ENCODE measurements at regions not wholly inside any gene's neighbourhood (a gene's known extent, or its start where the extent isn't known, plus 50 kb on each side); places are given as distances from the start of the nearest gene placed in this dataset.
"Not testable (repeated sequence)": the region's sequence is repeated elsewhere in the genome, so short reads cannot be mapped to it uniquely, and the experiment has no call there.

DNA sequence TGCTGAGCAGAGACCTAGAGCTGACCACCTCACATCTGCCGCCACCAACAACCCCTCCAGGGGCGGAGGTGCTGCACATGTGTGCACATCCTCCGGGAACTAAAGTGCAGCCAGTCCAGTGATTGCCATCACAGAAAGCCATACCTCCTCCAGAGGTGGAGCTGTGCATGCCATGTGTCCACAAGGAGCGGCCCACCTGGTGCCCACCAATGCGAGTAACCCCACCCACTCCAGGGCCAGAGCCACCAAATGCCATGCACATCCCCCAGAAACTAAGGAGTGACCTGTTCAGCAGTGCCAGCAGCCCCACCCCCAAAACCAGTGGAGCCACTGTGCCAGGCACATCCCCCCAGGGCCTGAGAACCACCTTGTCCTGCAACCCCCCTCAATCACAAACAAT is 557.9 kb downstream of the UQCRFS1 start:
- no peak for DNase-seq

DNA sequence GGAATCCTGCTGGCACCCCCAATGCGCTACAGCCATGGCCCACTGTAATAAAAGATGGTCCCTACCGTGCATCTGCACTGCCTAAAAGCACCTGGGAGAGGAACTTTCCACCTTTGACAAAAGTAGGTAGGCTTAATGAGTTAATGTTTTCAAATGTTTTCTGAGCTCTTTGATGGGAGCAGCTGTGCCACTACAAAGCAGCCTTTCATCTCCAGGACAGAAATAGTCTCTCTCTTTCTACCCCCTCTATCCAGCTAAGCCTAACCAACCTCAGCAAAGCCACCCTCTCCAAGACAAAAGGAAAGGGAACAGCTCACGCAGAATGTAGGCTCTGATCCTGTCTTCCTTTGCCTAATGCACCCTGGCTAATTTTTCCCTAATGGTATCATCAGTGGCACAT is 560.2 kb downstream of the UQCRFS1 start:
- no peak for DNase-seq

DNA sequence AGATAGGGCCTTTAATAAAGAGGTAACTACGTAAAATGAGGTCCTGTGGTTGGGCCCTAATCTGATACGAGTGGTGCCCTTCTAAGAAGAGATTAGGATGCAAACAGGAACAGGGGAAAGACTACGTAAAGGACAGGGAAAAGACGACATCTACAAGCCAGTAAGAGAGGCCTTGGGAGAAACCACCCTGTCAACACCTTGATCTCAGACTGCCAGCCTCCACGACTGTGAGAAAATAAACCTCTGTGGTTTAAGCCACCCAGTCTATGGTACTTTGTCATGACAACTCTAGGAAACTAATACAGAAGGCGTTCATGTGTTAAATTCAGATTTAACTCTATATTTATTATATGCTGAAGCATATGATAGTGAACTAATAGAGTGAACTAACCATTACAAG is 566.3 kb downstream of the UQCRFS1 start:
- DNase-seq: no peak

DNA sequence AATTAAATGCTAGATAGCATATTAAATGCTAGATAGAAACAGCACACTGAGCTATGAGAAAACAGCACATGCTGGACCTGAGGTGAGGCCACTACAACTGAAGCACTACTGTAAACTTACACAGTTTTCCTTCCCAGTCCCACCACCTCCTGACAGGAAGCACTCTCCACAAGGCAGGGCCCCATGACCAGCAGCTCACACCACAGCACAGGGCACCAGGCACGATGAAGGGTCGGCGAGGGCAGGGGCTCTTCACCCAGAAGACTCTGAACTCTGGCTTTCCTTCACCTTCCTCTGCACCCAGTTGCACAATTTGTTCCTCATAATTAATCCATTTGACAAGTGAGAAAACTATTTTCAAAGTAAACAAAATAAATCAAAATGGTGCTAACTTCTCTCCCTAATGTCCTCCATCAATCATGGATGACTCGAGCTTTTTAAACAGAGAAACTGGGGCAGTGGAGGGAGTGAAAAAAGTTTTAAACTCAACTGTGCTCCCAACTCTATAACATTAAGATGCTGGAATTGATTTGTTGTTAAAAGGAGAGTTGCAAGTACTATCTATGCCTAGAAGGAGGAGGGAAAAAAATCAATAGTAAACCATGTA is 568.7 kb downstream of the UQCRFS1 start:
- no peak for DNase-seq

DNA sequence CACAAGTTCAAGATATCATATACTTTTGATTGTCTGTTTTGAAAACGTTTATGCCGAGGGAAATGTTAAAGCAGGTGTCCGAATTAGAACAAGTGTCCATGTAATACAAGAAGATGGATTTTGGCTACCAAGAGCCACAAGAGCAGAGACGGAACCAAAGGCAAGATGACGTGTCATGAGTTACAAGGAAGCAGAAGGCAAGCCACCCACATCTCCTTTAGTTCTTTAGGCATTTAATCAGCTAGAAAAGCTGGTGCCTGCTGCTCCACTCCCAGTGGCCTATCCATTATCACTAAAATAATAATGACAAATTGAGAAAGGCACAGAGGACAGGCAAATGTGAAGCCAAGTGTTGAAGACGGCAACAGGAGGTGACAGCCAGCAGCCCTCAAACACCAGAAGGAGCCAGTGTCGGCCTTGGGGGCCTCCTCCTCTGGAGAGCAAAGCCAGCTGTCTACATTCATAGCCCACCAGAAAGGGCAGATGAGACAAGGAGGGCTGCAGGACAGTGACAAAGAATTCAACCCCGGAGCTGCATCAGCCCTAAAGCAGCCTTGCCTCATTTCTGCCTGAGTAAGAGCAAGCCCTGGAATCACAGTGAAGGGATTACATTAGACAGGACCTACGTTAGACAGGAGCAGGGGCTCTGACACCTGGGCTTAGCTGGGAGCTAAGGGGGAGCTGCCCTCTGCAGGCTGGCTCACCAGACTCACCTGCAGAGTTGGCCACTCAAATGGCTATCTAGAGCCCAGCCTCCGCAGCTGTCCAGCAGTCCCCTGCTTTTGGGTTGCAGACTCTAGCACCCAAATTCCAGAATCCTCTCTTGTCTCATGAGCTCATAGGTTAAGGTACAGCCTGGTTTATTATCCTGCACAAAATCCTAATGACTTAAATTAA is 569.9 kb downstream of the UQCRFS1 start:
- DNase-seq: no peak

DNA sequence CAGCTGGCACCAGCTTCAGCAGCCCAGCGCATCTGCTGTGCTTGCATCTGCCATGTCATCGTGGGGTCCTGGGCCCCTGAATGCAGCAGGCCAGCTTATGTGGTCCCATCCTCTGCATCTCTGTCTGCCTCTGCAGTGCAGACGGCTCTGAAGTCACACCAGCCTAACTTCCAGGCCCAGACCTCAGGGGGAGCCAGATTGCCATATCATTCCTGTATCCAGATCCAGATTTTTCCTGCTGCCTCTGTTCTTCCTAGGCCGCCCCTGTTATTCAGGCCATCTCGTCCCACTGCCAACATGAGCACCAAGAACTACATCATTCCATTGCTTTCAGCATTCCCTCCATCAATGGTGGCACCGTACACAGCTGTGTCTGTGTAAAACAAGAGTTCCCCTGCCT is 571.6 kb downstream of the UQCRFS1 start:
- DNase-seq: no peak

DNA sequence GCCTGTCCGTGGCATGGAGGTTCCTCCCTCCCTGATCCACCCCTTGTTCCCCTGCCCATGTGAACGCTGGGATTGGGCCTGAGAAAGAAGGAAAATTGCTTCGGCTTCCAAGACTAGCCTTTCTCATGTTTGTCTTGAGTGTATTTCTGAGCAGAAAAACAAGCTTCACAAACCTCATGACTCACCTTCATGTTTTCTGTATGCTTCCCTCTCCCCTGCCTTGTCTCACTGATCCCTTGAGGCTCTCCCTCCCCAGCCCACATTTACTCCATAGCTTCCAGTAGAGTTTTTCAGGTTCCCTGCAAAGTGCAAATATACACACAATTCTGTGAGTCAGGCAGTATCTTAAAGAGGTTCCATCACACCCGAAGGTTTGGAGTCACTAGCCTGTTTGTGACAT is 572.4 kb downstream of the UQCRFS1 start:
- DNase-seq: no peak

DNA sequence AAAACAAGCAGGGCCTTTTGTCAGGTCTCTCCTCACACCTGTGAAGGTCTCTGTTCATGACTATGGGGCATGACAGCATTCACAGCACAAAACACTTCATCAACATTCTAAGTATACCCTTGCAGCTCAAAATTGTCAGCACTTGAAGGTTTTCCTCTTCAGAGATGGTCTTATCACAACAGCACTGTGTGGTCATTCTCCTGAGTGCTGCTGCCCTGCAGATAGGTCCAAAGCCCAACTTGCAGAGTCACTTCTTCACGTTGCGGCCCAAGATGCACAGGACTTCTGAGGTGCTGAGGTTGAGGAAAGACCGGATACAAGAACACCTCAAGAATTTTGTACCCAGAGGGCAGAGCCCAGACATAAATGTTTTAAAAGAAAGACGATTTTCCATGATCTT is 574.5 kb downstream of the UQCRFS1 start:
- no peak for DNase-seq

DNA sequence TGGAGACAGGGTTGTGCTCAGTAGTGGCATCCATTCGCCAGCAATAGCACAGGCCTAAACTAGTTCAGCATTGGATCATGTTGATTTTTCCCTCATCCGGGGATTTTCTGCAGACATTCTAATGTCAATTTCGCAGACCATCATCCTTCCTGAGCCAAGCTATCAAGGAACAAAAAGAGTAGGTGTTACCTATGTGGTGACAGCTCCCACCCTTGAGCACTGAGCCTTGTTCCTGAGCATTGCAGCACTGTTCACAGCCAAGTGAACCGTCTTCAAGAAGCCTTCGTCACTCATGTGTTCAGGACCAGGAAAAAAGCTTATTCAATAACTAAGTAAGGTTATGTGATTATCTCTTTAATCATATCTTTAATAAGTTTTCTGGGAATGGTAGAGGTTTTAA is 576.2 kb downstream of the UQCRFS1 start:
- no peak for DNase-seq

DNA sequence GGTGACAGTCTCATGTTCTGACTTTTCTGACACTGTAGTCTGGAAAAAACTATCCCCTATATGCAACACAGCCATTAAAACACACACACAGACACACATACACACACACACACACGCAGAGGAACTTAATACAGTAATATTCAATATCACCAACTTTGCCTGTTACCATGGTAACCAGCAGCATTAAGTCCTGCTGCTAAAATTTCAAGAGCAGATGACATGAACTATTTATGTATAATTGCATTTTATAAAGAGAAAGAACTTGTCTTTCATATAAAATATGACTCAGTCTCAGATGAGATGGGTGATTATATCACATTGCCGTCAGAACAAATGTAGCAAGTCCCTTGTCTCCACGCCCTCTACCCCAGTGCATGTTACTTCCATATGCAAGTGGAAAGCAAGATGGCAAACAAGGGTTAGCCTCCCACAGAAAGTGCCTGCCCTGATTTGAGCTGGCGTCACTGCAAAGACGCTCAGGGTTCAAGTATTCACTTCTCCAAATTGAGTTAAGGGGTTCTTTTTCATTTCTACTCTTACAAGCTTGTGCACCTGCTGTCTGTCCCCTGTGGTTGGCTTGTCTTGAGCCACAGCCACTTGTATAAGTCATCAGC is 576.8 kb downstream of the UQCRFS1 start:
- DNase-seq: no peak

DNA sequence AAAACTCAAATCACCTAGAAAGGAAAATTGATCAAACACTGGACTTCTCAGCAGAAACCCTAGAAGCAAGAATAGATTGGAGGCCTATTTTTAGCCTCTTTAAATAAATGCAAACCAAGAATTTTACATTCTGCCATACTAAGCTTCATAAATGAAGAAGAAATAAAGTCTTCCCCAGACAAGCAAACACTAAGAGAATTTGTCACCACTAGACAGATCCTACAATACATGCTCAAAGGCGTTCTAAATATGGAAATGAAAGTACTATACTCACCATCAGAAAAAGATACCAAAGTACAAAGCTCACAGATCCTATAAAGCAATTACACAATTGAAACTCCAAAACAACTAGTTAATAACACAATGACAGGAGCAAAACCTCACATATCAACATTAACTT is 578.1 kb downstream of the UQCRFS1 start:
- DNase-seq: no peak

DNA sequence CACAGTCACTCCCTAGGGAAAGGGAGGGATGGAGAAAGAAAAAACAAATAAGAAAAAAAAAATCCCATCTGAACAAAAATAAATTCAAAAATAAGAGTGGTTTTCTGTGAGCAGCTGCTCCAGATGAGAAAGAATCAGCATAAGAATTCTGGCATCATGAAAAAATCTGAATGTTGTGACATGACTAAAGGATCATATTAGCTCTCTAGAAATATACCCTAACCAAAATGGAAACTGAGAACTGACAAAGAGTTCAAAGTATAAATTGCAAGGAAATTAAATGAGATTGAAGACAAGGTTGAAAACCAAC is 579.0 kb downstream of the UQCRFS1 start:
- no peak for DNase-seq

DNA sequence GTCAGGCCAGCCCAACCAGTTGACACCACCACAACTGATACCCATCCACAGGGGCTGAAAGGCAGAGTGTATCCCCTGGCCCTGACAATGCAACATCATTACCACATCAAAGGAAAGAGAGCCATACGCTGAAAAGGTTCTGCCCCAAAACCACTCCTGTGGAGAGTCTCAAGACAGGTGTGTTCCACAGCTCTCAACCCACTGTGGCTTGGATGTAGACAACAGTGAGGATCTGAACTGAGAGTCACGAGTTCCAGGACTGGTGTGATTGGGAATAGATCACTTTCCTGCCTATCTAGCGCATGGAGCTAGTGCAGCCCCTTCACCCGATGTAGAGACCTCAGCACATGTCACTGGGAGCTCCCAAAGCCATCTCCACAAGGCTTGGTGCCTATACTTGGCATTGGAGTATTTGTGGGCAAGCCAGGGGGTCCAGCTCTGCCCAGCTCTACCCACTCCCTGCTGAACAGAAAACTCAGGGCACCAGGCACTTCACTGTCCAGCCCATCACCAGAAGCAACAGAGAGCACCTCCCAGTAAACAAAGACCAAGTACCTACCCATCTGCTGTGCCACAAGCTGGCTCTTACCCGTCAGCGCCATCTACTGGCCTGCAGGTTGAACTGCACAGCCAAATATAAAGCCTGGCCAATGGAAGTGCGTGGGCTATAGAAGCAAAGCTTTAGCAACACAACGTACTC is 579.5 kb downstream of the UQCRFS1 start:
- peak; percentile 27 for DNase-seq

DNA sequence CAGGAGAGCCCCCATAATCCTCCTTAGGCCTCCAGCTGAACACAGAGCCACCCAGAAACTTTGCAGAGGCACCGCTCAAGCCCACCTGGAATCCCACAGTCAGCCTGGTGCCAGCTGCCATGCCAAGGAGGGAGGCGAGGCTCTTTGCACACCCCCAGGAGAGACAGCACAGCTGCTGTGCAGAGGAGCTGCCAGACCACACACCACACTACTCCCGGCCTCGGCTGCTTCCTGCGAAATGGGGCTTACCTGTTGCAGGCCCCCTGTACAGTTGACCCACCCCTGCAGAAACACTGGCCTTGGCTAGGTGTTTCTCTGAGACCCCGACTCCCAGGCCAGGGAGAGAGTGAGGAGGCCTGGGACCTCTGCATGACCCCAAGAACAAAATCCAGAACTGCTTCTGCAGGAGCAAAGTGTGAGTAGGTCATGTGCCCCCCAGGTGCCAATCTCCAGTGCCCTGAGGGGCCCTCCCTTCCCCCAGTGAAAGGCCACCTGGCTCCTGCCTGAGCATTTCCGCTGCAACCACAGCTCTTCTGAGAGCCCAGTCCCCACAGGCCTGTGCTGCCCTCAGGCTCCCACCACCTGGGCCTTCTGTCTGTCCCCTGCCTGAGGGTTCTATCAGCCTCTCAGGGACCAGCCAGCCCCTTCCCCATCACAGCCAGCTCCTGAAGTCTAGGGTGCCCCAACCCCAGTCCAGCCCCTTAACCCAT is 580.4 kb downstream of the UQCRFS1 start:
- no peak for DNase-seq

DNA sequence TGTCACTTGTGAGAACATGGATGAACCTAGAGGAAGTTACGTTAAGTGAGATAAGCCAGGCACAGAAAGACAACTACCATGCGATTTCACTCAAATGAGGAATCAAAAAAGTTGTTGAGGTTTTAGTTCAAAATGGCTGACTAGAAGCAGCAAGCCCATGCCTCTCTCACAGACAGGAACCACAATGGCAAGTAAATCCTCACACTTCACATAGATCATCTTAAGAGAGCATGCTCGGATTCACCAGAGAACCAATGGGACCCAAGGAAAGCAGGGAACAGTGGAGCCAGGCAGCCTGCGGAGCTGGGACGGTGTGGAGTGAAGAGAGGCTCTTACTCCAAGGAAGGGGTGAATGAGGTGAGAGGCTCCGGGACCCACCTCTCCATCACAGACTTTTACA is 581.0 kb downstream of the UQCRFS1 start:
- no peak for DNase-seq

DNA sequence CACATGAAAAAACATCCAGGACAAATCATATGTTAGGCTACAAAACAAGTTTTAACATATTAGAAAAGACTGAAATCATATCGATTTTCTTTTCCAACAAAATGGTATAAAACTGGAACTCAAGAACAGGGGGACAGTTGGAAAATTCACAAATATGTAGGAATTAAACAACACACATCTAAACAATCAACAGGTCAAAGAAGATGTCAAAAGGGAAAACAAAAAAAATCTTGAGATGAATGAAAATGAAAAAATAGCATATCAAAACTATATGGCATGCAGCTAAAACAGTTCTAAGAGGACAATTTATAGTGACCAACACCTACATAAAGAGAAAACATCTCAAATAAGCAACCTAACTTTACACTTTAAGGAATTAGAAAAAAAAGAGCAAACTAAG is 585.3 kb downstream of the UQCRFS1 start:
- DNase-seq: no peak

DNA sequence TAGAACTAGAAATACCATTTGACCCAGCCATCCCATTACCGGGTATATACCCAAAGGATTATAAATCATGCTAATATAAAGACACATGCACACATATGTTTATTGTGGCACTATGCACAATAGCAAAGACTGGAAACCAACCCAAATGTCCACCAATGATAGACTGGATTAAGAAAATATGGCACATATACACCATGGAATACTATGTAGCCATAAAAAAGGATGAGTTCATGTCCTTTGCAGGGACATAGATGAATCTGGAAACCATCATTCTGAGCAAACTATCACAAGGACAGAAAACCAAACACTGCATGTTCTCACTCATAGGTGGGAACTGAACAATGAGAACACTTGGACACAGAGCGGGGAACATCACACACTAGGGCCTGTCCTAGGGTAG is 586.5 kb downstream of the UQCRFS1 start:
- not testable (repeated sequence) for DNase-seq

DNA sequence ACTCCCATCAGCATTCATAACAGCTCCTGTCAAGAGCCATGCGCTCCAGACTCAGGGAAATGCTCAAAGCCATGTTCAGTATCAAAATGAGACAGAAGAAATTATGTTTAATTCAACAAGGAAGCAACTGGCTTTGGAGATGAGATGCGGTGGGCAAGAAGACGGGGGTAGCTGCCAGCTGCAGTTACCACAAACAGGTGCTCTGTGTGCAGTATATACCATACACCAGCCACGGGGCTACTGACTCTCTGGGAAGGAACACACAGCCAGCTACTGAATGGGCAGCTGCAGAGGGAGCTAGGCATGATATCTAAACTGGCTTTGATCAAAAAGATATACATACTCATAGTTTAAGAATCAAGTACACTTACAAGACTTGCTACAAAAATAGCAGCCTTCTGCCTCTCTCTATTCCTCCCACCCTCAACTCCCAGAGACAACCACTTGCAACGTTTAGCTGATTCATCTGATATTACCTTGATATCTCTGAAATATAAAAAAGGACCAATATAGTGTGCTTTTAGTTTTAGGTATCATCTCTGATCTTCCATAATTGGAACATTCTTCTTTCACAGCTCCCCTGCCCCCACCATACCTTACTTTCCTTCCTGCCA is 593.0 kb downstream of the UQCRFS1 start:
- DNase-seq: no peak

DNA sequence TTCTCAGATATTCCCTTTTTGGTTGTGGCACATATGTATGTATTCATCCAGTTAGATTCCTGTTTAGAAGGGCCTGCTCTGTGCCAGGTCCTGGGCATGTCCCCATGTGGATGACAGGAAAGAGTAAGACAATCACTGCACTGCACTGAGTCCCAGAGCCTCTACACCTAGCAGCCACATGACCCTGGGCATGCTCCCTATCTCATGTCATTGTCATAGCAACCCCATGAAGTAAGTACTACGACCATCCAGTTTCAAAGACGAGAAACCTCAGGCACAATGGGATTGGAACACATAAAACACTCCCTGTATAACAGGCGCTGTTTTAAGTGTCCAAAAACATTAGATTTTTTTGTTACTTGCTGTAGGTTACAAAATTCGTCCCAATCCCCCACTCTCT is 594.4 kb downstream of the UQCRFS1 start:
- no peak for DNase-seq

DNA sequence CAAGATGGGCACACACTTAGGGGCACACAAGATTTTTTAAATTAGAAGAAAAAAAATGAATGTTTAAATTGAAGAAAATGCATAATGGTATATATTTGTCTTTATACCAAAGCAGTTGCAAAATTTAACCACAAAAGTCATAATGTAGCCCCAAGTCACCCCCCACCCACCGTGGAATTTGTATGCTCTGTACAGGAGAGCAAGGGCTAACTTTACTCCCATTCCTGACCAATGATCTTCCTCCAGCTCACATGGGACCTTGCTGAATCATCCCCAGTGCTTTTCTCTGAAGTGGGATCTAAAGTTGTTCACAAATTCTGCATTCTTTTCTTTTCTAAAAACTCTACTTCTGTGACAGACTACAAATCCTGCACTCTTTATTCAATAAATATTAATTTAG is 597.0 kb downstream of the UQCRFS1 start:
- no peak for DNase-seq

DNA sequence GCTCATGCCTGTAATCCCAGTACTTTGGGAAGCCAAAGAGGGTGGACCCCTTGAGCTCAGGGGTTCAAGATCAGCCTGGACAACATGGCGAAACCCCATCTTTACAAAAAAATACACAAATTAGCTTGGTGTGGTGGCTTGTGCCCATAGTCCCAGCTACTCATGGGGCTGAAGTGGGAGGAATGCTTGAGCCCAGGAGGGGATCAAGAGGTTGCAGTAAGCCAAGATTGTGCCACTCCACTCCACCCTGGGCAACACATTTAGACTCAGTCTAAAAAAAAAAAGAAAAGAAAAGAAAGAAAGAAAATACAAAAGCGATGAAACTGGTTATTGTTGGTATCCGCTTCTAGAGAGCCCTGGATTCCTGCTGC is 597.4 kb downstream of the UQCRFS1 start:
- DNase-seq: no peak

DNA sequence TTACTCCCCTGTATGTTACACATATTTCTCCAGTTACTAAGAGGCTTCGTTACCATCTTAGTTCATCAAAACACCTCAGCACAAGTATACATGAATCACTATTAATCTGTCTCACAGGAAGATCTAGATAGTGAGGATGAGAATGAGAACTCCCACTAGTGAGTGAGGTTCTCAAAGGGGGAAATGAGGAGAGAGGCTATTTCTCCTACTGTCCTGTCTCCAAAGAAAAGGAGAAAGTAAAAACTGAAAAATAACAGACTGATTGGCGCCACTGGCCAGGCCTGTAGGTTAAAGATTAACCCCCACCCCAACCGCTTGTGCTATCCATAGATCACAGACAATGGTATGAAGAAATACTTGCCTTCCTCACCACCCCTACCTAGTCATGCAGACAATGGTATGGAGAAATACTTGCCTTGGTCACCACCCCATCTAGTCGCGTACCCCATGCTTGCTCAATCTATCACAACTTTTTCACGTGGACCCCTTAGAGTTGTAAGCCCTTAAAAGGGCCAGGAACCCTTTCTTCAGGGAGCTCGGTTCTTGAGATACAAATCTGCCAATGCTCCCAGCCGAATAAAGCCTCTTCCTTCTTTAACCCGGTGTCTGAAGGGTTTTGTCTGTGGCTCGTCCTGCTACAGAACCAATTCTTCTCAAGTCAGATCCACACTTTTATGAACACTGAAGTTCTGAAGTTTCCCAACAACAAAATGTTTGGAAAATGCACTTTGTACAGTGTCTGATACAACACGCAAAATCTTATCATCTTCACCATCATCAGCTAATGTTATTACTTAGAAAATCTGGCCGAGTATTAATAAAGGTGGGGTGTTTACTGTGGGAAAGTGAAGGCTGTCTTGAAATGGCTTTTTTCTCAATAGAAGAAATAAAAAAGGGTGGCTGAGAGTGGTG is 598.1 kb downstream of the UQCRFS1 start:
- no peak for DNase-seq
